ENCODE measurements at regions not wholly inside any gene's neighbourhood (a gene's known extent, or its start where the extent isn't known, plus 50 kb on each side); places are given as distances from the start of the nearest gene placed in this dataset.

GRCh38 chr7:85509476-85509875 lies 322.6 kb upstream of the SEMA3D start:
- TF ChIP-seq CTCF (IDR thresholded peaks at IDR 0.05) (no peak), POLR2A (IDR thresholded peaks at IDR 0.05) (no peak), POLR2AphosphoS5 (IDR thresholded peaks at IDR 0.05) (no peak)
